ENCODE measurements at regions not wholly inside any gene's neighbourhood (a gene's known extent, or its start where the extent isn't known, plus 50 kb on each side); places are given as distances from the start of the nearest gene placed in this dataset.

GRCh38 chr20:58103961-58104360 is 124.5 kb downstream of the ANKRD60 start:
- no peak overlapping the region for H3K27ac ChIP-seq (ENCODE audit: low read depth in 1 of 2, low read length in 1 of 2)
- H3K27me3 ChIP-seq (ENCODE audit: control insufficient read depth in 3 of 3, insufficient read depth in 3 of 3, low read length in 2 of 3), result peaks cover 0 to 5% (median 0%) of the 10 kb centered on the region in 3 donors
- WGBS, 2 donors, result 91 to 93% methylated on average over 8 of the region's 8 CpGs
- H3K9ac ChIP-seq (ENCODE audit: insufficient read depth in 1 of 2, low read length in 2 of 2), result no peak overlapping the region
- H3K9me3 ChIP-seq (ENCODE audit: control insufficient read depth in 4 of 4, insufficient read depth in 3 of 4, low read length in 3 of 4), result peaks cover 0 to 1% (median 0%) of the 10 kb centered on the region in 4 donors
- TF ChIP-seq CTCF (IDR thresholded peaks at IDR 0.05; ENCODE audit: control extremely low read depth, extremely low read depth), result no peak
- no peaks in the 10 kb centered on the region for H3K36me3 ChIP-seq (ENCODE audit: control insufficient read depth in 4 of 4, insufficient read depth in 4 of 4, low read length in 4 of 4)
- H3K4me1 ChIP-seq (ENCODE audit: control insufficient read depth in 5 of 5, insufficient read depth in 5 of 5, low read length in 5 of 5), result peaks cover 0 to 4% (median 0%) of the 10 kb centered on the region in 5 donors
- DNase-seq, result no peak
- ATAC-seq (ENCODE audit: insufficient read depth, low FRiP score), result no peak
- H3K4me3 ChIP-seq, result no peak overlapping the region

DNA sequence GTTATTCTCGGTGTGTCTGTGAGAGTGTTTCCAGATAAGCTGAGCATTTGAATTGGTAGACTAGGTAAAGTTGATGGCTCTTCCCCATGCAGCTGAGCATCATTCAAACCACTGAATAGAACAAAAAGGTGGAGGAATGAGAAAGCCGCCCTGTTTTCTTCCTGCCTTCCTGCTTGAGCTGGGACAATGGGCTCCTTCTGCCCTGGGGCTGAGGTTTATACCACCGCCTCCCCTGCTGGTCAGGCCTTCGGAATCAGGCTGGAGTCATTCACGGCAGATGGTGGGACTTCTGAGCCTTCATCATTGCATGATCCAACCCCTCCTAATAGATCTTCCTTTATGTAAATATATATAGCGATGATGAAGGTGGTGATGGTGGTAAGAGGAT is 124.9 kb downstream of the ANKRD60 start:
- DNase-seq (no peak), ATAC-seq (ENCODE audit: insufficient read depth, low FRiP score) (no peak)
- peaks cover 0 to 8% (median 0%) of the 10 kb centered on the region in 5 donors for H3K4me1 ChIP-seq (ENCODE audit: control insufficient read depth in 5 of 5, insufficient read depth in 5 of 5, low read length in 5 of 5)
- H3K4me3 ChIP-seq, result no peak overlapping the region
- peaks cover 0 to 5% (median 0%) of the 10 kb centered on the region in 3 donors for H3K27me3 ChIP-seq (ENCODE audit: control insufficient read depth in 3 of 3, insufficient read depth in 3 of 3, low read length in 2 of 3)
- no peaks in the 10 kb centered on the region for H3K36me3 ChIP-seq (ENCODE audit: control insufficient read depth in 4 of 4, insufficient read depth in 4 of 4, low read length in 4 of 4)
- 89 to 92% methylated on average over 6 of the region's 6 CpGs for WGBS, 2 donors
- no peak overlapping the region for H3K27ac ChIP-seq (ENCODE audit: low read depth in 1 of 2, low read length in 1 of 2)
- TF ChIP-seq CTCF (IDR thresholded peaks at IDR 0.05; ENCODE audit: control extremely low read depth, extremely low read depth), result no peak
- peaks cover 0 to 1% (median 0%) of the 10 kb centered on the region in 4 donors for H3K9me3 ChIP-seq (ENCODE audit: control insufficient read depth in 4 of 4, insufficient read depth in 3 of 4, low read length in 3 of 4)
- H3K9ac ChIP-seq (ENCODE audit: insufficient read depth in 1 of 2, low read length in 2 of 2), result no peak overlapping the region

DNA sequence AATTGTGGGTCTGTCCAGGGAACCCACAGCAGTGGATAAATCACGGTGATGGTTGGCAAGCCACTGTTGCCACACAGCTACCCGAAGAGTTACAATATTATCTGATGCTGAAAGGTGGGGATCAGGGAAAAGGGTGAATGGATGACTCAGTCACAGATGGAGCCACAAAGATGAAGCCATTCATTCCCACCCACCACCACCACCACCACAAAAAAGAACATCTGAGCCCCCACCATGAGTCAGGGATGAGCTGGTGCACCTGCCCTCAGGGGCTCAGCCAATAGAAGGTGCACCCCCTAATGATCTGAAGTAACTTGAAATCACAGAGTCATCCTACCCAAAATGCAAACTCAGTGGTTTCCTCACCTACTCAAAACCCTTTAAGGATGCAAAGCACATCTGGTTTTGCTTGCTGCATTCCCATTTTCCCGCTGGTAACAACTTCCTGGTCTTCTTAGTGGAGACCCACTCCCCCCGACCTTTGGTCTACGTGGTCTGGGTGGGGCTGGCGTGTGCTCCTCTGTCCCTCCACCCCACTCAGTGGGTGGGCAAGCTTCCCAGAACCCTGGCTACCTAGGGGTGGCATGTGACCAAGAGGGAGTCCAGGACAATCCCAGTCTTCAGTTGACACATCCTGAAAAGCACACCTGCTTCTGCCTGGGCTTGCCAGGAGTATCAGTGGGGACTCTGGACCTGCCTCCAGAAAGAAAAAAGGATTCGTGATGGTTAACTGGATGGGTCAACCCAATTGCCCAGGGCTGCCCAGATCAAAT is 125.5 kb downstream of the ANKRD60 start:
- peaks cover 0 to 10% (median 0%) of the 10 kb centered on the region in 5 donors for H3K4me1 ChIP-seq (ENCODE audit: control insufficient read depth in 5 of 5, insufficient read depth in 5 of 5, low read length in 5 of 5)
- peaks cover 0 to 5% (median 0%) of the 10 kb centered on the region in 3 donors for H3K27me3 ChIP-seq (ENCODE audit: control insufficient read depth in 3 of 3, insufficient read depth in 3 of 3, low read length in 2 of 3)
- no peak for ATAC-seq (ENCODE audit: insufficient read depth, low FRiP score)
- 73 to 75% methylated on average over 7 of the region's 7 CpGs for WGBS, 2 donors
- H3K9ac ChIP-seq (ENCODE audit: insufficient read depth in 1 of 2, low read length in 2 of 2), result no peak overlapping the region
- H3K27ac ChIP-seq (ENCODE audit: low read depth in 1 of 2, low read length in 1 of 2), result no peak overlapping the region
- peaks cover 0 to 1% (median 0%) of the 10 kb centered on the region in 4 donors for H3K9me3 ChIP-seq (ENCODE audit: control insufficient read depth in 4 of 4, insufficient read depth in 3 of 4, low read length in 3 of 4)
- no peak for TF ChIP-seq CTCF (IDR thresholded peaks at IDR 0.05; ENCODE audit: control extremely low read depth, extremely low read depth)
- no peak overlapping the region for H3K4me3 ChIP-seq
- H3K36me3 ChIP-seq (ENCODE audit: control insufficient read depth in 4 of 4, insufficient read depth in 4 of 4, low read length in 4 of 4), result no peaks in the 10 kb centered on the region
- no peak for DNase-seq

All from lung (tissue), 11 donors.